HG03439 (cell line): ENCODE measurements at regions not wholly inside any gene's neighbourhood (a gene's known extent, or its start where the extent isn't known, plus 50 kb on each side); places are given as distances from the start of the nearest gene placed in this dataset.

ENCODE experiments used
- ATAC-seq: cut with Tn5 transposase; IDR thresholded peaks from one replicate; pipeline ENCODE4 v1.9.1; 2021; ENCODE audit warnings: mild to moderate bottlenecking, moderate library complexity; ENCODE audit not compliant: unreplicated experiment

DNA sequence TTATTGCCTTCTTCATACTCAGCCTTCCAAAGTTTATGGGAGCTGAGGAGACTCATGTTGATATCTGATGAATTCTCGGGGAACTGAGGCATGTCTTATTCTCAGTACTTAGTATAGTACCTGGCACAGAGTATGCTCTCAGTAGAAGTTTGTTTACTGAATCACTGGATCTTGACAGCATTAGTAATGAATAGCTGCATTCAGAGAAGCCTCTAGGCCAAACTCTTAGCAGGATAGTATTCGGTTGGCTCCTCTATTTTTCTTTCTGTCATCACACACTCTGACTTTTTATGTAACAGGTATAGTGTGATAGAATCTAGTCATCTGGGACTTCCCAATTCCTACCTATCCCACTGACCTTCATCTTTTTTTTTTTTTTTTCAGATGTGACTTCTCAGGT is 566.4 kb upstream of the MAN1A1 start:
- ATAC-seq, result no peak

DNA sequence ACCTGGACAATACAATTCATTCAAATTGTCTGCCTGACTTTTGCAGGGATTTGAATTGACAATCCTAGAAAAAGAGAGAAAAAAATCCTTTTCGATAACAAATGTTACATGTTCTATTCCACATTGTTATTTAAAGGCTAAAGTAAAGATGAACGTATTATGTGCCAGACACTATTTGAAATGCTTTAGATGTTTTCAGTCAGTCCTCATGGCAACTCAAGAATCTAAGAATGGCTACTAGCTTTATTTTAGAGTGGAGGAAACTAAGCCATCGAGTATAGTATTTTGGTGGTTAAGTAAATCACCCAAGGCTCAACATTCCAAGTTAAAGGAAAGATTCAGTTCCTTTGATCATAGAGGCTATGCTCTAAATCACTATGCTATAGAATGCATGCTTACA is 558.6 kb upstream of the MAN1A1 start:
- no peak for ATAC-seq

DNA sequence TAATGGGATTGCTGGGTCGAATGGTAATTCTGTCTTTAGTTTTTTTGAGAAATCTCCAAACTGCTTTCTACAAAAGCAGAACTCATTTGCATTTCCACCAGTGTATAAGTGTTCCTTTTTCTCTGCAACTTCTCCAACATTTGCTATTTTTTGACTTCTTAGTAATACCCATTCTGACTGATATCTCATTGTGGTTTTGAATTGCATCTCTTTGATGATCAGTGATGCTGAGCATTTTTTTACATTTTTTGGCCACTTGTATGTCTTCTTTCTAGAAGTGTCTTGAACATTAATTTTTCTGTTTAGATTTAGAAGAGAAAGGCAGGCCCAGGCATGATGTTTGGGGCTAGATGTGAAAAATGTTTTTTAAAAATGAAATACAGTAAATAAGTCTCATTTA is 553.1 kb upstream of the MAN1A1 start:
- no peak for ATAC-seq

DNA sequence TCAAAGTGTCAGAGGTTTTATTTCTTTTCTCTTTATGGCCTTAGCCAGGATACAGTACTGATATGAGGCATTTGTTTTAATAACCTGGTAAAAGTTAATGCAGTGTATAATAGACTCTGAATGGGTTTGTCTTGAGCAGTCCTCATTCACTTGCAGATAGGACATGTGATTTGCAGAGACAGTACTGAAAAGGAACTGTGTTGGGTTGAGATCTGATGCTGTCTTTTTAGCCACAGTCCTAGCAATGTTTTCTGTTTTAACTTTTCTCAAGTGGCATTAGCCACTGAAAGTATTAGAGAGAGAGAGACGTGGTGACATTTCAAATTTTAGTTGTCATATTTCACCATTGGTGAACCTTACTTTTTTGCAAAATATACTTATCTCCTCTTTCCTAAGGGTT is 547.2 kb upstream of the MAN1A1 start:
- no peak for ATAC-seq

DNA sequence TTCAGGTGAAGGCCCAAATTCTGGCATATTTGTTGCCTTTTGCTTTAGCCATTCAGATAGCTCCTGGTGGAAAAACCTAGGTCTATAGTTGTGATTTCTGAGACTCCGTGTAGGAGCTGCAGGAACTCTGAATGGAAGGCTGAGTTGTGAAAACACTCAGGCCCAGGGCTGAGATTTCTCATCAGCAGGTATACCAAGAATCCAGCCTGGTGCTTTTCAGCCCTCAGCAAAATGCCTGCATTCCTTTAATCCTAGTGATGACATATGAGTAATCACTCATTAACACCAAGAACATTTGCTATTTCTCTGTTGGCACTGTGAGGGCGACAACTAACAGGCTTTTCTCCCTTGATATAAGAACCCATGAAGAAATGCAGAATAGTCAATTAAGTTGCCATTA is 546.1 kb upstream of the MAN1A1 start:
- no peak for ATAC-seq

DNA sequence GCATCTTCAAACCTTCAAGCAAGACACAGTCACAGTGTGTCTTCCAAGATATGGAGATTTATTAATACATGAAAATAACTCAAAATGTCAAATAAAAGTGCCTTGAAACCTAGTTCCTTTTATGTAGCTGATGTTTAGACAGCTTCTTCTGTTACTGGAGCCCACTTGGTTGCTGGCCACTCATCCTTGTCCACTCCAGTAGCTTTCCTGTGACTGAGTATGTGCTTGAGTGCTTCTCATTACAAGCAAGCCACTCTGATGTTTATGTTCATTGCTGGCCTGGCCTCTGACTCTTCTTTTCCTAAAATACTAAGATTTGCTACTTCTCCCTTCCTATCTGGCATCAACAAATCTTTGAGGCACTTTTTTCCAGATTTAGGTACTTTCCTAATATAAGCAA is 545.2 kb upstream of the MAN1A1 start:
- no peak for ATAC-seq

DNA sequence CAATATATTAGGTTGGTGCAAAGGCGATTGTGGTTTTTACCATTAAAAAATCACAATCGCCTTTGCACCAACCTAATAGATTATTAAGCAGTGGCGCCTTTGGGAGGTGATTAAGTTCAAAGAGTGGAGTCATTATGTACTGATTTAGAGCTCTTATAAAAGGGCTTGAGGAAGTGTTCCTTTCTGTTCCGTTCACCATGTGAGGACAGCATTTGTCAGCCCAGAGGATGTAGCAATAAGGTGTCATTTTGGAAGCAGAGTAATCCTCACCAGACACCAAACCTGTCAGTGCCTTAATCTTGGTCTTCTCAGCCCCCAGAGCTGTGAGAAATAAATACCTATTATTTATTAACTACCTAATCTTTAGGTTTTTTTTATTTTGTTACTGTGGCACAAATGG is 542.1 kb upstream of the MAN1A1 start:
- no peak for ATAC-seq

DNA sequence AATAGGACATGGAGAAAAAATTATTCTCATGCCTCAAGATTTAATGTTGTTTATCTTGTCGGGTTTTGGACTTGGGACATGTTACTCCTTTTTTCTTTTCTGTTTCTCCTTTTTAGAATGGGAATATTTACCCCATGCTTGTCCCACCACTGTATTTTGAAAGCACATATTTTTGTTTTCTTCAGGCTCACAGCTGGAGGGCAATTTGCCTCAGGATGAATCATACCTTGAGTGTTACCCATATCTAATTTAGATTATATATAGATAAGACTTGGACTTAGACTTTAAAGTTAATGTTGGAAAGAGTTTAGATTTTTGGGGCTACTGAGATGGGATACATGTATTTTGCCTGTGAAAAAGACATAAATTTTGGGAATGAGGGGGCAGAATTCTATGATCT is 541.6 kb upstream of the MAN1A1 start:
- ATAC-seq, result no peak

DNA sequence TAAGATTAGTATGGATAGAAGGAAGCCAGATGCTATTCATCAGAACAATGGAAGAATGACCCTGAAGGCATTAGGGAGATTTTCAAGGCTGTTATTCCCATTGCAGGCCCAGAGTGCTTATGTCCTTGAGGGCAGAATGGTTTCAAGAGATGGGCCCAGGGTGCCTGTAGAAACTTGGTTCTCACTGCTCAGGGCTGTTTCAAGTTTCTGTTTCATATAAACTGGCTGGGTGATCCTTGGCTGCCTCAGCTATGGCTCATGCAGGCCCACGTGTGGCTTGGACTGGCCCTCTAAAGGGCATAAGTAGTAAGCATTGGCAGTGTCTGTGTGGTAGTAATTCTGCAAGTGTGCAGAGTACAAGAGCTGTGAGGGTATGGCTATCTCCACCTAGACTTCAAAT is 540.9 kb upstream of the MAN1A1 start:
- no peak for ATAC-seq

DNA sequence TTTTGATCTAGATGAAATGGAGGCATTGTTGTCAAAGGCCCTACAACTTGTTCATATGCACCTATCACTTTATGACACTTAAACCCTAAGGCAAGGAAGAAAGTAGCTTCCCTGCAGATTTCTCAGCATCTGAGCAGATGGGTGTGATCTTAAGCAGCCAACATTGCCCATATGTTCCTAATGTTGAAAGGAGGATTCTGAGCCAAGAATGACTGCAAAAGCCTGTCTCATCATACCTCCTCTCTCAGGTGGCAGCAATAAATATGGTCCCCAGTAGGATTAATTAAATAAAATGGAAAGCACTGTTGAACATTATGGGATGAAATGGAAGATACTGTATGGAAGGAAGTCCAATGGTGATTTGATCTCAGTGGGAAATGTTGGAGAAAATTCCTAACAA is 538.1 kb upstream of the MAN1A1 start:
- ATAC-seq, result no peak

DNA sequence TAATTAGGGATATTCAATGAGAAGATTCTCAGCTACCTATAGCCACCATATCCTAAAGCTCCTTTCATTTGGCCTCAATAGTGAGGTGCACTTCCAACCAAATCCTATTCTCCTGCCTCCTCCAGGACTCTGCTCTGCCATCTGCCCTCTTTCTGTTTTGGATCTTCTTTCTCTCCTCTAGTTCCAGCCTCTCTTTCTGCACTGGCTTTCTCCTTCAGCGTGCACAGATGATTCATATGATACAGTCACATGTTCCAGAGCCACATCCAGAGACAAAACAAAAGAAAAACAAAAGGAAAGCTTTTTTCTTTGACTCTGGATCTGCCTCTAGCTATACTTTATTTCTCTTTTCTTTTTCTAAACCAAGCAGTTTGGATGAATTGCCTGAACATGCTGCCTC is 531.9 kb upstream of the MAN1A1 start:
- no peak for ATAC-seq

DNA sequence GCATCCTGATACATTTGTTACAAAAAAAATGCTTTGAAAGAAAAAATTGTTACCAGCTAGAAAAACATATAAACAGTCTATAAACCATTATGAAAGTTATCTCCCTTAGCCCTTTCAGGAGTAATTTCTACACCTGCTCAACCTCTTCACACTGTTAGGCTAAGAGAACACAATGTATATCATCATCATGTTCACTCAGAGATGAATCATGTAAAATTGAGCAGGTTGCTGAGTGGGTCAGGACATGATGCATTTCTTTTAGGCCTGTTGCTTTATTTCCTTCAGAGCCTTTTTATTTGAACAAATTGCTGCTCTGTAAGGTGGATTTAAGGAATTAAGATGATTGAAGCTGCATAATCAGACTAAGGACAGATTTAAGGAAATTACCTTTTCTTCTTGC is 531.3 kb upstream of the MAN1A1 start:
- no peak for ATAC-seq

DNA sequence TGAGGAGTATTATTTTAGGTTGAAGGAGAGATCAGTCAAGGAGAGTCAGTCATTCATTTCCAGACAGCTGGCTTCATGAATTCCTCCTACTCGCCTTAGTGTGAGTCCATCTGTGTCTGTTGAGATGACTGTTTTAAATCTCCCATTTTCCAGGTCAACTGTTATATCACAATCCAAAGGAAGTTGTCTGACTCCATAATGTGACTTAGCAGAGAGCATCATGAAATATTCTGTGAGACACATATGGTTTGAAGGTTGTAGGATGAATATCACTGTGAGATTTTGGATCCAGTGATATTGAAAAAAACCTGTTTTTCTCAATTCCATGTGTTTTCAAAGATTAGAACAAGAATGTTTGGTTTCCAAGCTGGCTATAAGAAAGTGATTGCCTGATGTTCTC is 530.2 kb upstream of the MAN1A1 start:
- no peak for ATAC-seq

DNA sequence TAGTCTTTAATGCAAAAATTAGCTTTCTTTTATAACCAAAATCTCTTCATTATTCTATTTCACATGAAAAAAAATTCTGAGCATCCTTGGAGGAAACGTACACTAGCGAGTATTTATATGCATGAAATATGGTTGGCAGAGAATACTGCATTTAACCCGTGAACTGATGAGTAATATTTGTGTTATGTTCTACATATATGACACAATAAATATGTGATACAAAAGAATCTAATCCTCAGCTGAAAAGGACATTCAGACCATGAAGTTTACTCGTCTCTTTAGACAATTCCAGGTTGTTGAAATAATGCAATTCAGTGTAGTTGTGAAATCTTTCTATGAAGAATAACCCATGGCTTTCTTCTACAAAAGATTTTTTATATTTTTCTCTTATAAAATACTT is 524.8 kb upstream of the MAN1A1 start:
- no peak for ATAC-seq

DNA sequence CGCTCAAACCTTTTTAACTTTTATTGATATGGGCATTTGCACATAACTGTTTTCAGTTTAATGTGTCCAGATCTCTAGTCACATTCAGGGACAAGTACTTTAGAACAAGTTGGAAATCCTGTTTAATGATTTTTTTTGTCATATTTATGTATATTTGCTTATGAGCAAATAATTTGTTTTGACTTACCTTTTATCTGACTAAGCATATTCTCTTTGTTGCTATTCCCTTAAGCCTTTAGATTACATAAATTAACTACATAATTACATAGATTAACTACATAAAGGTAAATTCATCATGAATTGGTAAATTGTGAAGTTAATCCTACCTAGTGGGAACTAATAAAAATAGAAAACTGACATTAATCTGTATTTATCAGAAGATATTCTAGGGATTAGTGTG is 523.5 kb upstream of the MAN1A1 start:
- ATAC-seq, result no peak

DNA sequence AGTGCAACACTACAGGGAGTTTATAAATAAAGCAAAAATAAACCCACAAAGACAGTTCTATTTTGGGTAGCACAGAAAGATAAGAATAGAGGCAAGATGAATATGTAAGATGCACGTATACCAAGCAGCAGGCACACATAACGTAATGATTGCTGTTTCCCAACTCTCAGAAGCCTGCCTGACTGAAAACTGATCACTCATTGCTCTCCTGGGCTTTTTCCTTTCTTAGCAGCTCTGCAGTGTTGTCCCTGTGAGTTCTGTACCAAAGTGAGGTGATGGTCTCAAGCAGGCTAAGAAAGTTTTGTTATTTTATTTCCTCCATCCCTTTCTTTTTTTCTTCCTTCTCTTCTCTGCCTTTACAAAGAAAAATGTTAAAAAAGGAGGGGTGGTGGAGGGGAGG is 522.0 kb upstream of the MAN1A1 start:
- ATAC-seq, result no peak

DNA sequence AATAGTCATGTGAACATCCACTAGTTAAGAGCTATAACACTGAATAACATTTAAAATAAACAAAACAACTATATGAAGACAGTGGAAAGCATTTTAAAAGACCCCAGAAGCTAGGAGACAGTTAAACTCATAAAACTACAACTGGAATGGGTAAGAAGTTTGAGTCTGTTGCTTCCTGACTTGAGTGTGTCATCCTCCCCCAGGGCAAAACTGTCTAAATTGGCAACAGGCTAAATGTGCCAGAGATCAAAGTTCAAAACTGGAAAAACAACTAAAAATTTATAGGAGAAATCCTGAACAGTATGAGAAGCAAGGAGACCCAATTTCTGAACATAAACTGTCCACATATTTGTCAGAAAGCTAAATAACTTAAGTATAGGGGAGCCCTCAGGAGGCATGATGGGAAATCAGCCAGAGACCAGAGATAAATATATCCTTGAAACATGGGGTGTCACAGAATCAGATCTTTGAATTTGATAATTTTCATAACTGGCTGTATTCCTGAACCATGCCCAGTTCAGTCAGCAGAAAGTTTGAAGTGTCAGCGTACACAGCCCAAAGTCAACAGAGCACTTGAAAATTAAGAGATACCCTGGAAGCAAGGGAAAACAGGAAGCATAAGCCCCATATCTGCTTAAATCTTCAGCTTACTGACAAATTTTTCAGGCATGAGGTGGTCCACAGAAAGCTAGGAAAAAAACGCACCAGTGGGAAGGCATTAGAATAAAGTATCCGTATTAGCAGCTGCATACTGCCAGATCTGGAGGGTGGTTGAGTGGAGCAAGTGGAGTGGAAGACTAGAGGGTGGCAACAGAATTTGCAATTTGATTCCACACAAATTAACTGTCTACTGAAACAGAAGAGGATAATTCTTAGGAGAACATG is 516.1 kb upstream of the MAN1A1 start:
- ATAC-seq, result no peak

DNA sequence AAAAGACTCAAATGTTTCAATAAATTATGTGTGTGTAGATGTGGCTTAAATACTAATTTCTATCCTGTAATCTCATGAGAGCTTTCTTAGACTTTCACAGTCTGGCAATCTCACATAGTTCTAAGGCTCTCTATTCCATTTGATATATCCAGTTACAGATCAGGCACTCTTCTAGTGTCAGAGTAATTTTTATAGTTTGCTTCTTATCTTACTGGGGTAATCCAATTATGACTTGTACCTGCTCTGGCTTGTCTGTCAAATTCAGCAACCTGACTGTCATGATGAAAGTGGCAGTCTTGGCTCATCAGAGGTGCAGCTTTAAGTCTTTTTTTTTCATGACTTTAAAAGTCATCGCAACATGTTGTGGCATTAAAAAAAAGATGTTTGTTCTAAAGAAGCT is 513.2 kb upstream of the MAN1A1 start:
- ATAC-seq, result no peak

DNA sequence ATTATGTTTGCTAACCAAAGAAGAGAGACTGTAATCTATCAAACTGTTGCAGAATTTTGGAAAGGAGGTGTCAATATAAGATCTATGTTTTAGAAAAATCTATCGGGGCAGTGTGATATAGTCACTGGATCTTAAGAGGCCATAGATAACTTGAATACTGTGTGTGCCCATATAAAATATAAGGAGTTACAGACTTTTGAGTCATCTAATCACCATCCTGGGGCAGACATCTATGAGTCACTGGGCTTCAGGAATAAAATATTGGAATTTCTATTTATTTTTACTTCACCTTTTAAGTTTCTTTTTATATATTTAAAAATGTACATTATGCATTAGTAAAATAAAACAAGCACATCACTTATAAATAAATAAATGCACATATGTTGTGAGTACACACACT is 509.3 kb upstream of the MAN1A1 start:
- ATAC-seq, result no peak

DNA sequence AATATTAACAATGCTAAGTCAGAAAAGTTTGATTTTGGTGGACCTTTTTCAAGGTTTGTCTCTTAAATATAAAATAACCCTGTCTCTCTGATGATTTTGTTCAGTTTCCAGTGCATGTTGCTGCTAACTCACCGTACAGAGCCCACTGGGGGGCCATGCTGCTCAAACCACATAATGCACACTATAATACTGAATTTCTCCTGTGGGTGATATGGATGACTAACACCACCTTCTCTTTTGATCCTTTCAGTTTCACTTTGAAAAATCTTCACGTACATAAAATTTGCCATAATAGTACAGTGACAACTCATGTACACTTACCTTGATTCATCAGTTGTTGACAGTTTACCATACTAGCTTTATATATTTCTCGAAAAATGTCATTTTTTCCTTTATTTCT is 506.6 kb upstream of the MAN1A1 start:
- ATAC-seq, result no peak

DNA sequence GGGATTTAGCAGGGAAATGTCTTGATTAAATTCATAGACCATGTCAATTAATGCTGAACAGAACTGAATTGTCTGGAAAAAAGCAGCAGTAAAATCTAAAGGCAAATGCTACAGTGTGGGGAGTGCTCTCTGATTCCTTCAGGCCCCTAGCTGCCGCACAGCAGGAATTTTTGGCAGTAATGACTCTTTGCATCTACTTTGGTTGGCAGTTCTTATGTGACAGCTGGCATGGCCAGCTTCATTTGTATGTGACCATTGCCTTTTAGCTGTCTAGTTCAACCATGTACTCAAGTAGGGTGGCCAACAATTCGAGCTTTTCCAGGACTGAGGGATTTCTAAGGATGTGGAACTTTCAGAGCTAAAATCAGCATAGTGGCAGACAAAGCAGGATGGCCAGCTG is 499.1 kb upstream of the MAN1A1 start:
- ATAC-seq, result no peak

DNA sequence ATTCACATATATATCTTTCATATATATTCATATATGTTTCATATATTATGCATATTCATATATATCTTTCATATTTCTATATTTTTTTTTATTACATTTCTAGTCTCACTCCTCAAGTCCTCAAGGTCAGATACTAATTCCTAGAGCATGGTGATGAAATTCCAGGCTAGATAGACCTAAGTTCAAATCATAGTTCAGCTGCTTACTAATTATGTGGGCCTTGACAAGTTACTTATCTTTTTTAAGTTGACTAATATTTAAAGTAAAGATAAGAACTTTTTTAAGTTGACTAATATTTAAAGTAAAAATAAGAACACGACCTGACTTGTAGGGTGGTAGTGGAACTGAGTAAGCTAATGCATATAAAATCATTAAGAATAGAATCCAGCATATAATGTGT is 495.6 kb upstream of the MAN1A1 start:
- ATAC-seq, result no peak

DNA sequence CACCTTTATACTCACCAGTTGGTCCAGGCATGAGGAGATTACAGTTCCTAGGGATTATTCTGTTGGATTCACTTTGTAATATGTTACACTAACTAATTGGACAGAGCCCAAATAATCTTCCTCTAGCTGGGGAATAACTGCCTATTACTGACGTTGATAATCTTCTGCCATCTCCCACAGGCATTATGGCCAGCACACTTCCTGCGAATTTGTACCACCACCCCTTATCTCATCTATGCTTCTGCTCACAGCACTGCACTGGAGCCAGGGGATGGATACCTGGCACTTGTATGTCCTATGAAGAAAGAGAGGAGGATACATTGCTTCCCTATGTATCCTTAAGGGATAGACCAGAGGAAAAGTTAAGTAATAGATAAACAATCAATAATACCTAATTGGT is 494.8 kb upstream of the MAN1A1 start:
- ATAC-seq, result no peak
